ENCODE measurements at regions not wholly inside any gene's neighbourhood (a gene's known extent, or its start where the extent isn't known, plus 50 kb on each side); places are given as distances from the start of the nearest gene placed in this dataset.

- Histone ChIP-seq H3K27me3 (ENCODE audit: insufficient read depth, low read length) (peaks cover 8% of the 10 kb centered on the region; the same call in 1 of the 2 replicates), H2AFZ (ENCODE audit: low read depth, low read length, poor library complexity, severe bottlenecking) (no peak overlapping the region), H3K79me2 (ENCODE audit: insufficient read depth, low read length) (no peaks in the 10 kb centered on the region), H3K9ac (ENCODE audit: low read length) (no peak overlapping the region), H3K27ac (ENCODE audit: low read depth, low read length) (no peak overlapping the region), H3K4me2 (ENCODE audit: low read length) (no peak overlapping the region), H4K20me1 (ENCODE audit: insufficient read depth) (no peaks in the 10 kb centered on the region), H3K4me3 (replicated peaks in 1 of 2; ENCODE audit: low read depth in 1 of 2, low read length in 2 of 2) (no peak overlapping the region), H3K4me1 (ENCODE audit: control insufficient read depth in 1 of 2, insufficient read depth in 2 of 2, low read length in 2 of 2) (no peaks in the 10 kb centered on the region), H3K9me3 (ENCODE audit: control insufficient read depth in 1 of 2, insufficient read depth in 1 of 2, low read depth in 1 of 2, low read length in 2 of 2) (no peaks in the 10 kb centered on the region), H3K36me3 (ENCODE audit: control insufficient read depth in 1 of 2, insufficient read depth in 2 of 2, low read length in 2 of 2) (no peaks in the 10 kb centered on the region), H3K9me2 (ENCODE audit: insufficient read depth) (no peaks in the 10 kb centered on the region)
- no peak for ATAC-seq
- RAD21 ChIA-PET (ENCODE audit: low non-redundant PET in 1 of 2, low total read pairs in 2 of 2, uncharacterized antibody in 2 of 2, unreplicated experiment in 2 of 2) = no interaction called here
- CTCF ChIA-PET = no interaction called here
- no TSS peak for BruUV-seq (replicated peaks)
- no peak for DNase-seq (ENCODE audit: low read depth, low spot score)
- intact Hi-C loops (cut with micrococcal nuclease) = no loop called here
- POLR2A ChIA-PET = no interaction called here
- TF ChIP-seq CEBPB (IDR thresholded peaks at IDR 0.05; ENCODE audit: low read depth) = no peak
- no peak for TF ChIP-seq YY1 (IDR thresholded peaks at IDR 0.05; ENCODE audit: extremely low read depth, insufficient replicate concordance, low read depth, low read length)
- TF ChIP-seq TCF7L2 (IDR thresholded peaks at IDR 0.05; ENCODE audit: borderline replicate concordance, extremely low read depth, insufficient read depth, insufficient read length) = no peak
- no peak for TF ChIP-seq SP1 (IDR thresholded peaks at IDR 0.05; ENCODE audit: low read depth)
- TF ChIP-seq SRF (IDR thresholded peaks at IDR 0.05; ENCODE audit: low read depth) = no peak
- no peak for TF ChIP-seq POLR2AphosphoS5 (IDR thresholded peaks at IDR 0.05; ENCODE audit: low read depth, low read length)
- no peak for TF ChIP-seq EGR1 (IDR thresholded peaks at IDR 0.05; ENCODE audit: low read depth)
- no peak for TF ChIP-seq SIN3A (IDR thresholded peaks at IDR 0.05; ENCODE audit: low read depth)
- TF ChIP-seq RAD21 (IDR thresholded peaks at IDR 0.05; ENCODE audit: low read depth) = no peak
- TF ChIP-seq, protein P1, sequence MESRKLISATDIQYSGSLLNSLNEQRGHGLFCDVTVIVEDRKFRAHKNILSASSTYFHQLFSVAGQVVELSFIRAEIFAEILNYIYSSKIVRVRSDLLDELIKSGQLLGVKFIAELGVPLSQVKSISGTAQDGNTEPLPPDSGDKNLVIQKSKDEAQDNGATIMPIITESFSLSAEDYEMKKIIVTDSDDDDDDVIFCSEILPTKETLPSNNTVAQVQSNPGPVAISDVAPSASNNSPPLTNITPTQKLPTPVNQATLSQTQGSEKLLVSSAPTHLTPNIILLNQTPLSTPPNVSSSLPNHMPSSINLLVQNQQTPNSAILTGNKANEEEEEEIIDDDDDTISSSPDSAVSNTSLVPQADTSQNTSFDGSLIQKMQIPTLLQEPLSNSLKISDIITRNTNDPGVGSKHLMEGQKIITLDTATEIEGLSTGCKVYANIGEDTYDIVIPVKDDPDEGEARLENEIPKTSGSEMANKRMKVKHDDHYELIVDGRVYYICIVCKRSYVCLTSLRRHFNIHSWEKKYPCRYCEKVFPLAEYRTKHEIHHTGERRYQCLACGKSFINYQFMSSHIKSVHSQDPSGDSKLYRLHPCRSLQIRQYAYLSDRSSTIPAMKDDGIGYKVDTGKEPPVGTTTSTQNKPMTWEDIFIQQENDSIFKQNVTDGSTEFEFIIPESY (IDR thresholded peaks at IDR 0.05; ENCODE audit: extremely low read depth, insufficient replicate concordance, low read length) = no peak
- no peak for TF ChIP-seq ZFX (IDR thresholded peaks at IDR 0.05)
Observed at GRCh38 chr14:101374373-101375338, 186.6 kb upstream of the DIO3 start.
